Left lung (tissue), 4 donors: ENCODE measurements at regions not wholly inside any gene's neighbourhood (a gene's known extent, or its start where the extent isn't known, plus 50 kb on each side); places are given as distances from the start of the nearest gene placed in this dataset.

ENCODE experiments used
- ATAC-seq: fragments of 200-7000 bp; cut with Tn5 transposase; one replicate; pipeline ENCODE4 v1.9.1; 2020; ENCODE audit warnings: moderate library complexity
- DNase-seq, 4 donors: peaks; one replicate each; pipeline ENCODE4 v3.0.0-alpha.2; 2013 to 2020
- H3K27ac ChIP-seq, 2 donors: fragments of 200-600 bp; sonication (generic) in 1 of 2; one replicate each; pipeline versions ENCODE4 v1.5.0 to v1.8.0; 2020 to 2021
- H3K27me3 ChIP-seq, 2 donors: fragments of 200-600 bp; sonication (generic) in 1 of 2; one replicate each; pipeline versions ENCODE4 v1.5.0 to v1.8.0; 2020 to 2021
- H3K36me3 ChIP-seq, 2 donors: fragments of 200-600 bp; sonication (generic) in 1 of 2; one replicate each; pipeline versions ENCODE4 v1.5.0 to v1.8.0; 2020 to 2021
- H3K4me1 ChIP-seq, 2 donors: fragments of 200-600 bp; one replicate each; pipeline ENCODE4 v1.8.0; 2021
- H3K4me3 ChIP-seq, 2 donors: fragments of 200-600 bp; sonication (generic) in 1 of 2; one replicate each; pipeline versions ENCODE4 v1.5.0 to v1.8.0; 2020 to 2021; ENCODE audit warnings: mild to moderate bottlenecking in 1 of 2
- H3K9me3 ChIP-seq, 2 donors: fragments of 200-600 bp; sonication (generic) in 1 of 2; one replicate each; pipeline versions ENCODE4 v1.5.0 to v1.8.0; 2020 to 2021
- intact Hi-C, 2 donors: fragments of 100-400 bp; cut with DNase I; formaldehyde crosslinking; loops; one replicate each; pipeline versions ENCODE4 v1.11.2 to v1.14.2; 2022
- TF ChIP-seq, protein P1 (sequence below), 2 donors: fragments of 200-600 bp; sonication (generic) in 1 of 2; IDR thresholded peaks; one replicate each; pipeline versions ENCODE4 v1.5.0 to v1.8.0; 2021; ENCODE audit warnings: antibody characterized with exemption in 2 of 2
- donor health status: DM: no; HTN: yes; CAD: no.
- donor health status: DM: no; HTN: no; CAD: no.

DNA sequence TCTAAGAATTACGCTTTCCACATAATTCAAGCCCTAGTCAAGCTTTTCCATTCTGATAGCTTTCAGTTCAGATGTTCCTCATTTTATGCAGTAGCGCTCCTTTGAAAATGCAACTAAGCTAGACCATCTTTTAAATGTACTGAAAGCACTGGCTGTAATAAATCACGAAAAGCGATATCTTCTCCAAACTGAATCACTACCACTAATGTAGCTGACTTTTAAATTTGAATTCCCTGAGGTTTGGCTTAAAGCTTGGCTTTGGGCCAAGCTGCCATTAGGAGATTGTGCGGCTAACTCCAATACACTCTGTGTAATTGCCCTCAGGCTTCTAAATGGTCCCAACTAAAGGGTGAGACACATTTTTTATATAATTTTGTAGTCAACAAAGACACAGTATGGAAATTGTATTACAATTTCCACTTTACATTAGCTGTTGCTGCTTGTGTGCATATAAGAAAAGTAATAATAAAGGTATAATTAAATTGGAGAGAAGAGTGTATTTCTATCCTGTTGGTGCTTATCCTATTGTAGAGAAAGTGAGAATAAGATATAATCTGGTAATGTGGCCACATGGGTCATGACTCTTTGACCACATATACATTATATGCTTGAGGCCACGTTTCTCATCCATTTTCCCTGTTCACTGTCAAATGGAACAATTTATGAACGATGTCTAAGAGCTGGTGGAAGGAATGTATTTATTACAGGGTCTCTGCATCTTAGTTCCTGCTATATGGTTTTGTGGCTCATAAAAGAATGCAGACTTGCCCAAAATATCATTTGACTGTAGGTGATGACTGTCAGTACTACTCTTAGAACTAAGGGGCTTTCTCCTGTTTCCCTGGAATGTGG lies 118.7 kb upstream of the TAF11L2 start:
- intact Hi-C loops = no loop called here

DNA sequence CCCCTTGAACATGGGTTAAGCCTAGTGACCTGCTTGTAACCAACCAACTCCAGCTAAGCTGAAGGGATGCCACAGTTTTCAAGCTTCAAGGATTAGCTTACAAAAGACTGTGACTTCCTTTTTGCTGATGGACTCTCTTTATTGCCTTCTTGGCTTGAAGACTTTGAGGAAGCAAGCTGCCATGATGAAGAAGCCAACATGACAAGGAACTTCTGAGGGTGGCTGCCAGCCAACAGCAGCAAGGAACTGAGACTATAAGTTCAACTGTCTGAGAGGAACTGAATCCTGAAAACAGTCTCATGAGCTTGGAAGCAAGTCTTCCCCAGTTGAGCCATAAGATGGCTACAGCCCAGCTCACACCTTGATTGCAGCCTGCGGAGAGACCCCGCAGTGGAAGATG lies 116.1 kb upstream of the TAF11L2 start:
- Histone ChIP-seq H3K27me3 (no peaks in the 10 kb centered on the region), H3K4me1 (peaks cover 0 to 5% of the 10 kb centered on the region in 2 donors), H3K4me3 (no peak overlapping the region), H3K9me3 (no peaks in the 10 kb centered on the region), H3K36me3 (no peaks in the 10 kb centered on the region), H3K27ac (peak overlapping the region in 1 of 2 donors; percentile 16)
- intact Hi-C loops = no loop called here
- DNase-seq (peak in 1 of 4 donors; percentile 79), ATAC-seq (peak; percentile 73)
- TF ChIP-seq, protein P1, sequence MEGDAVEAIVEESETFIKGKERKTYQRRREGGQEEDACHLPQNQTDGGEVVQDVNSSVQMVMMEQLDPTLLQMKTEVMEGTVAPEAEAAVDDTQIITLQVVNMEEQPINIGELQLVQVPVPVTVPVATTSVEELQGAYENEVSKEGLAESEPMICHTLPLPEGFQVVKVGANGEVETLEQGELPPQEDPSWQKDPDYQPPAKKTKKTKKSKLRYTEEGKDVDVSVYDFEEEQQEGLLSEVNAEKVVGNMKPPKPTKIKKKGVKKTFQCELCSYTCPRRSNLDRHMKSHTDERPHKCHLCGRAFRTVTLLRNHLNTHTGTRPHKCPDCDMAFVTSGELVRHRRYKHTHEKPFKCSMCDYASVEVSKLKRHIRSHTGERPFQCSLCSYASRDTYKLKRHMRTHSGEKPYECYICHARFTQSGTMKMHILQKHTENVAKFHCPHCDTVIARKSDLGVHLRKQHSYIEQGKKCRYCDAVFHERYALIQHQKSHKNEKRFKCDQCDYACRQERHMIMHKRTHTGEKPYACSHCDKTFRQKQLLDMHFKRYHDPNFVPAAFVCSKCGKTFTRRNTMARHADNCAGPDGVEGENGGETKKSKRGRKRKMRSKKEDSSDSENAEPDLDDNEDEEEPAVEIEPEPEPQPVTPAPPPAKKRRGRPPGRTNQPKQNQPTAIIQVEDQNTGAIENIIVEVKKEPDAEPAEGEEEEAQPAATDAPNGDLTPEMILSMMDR (IDR thresholded peaks at IDR 0.05) = no peak

More for the DNA sequence above, 118.7 kb upstream of the TAF11L2 start:
- DNase-seq (no peak), ATAC-seq (no peak)
- Histone ChIP-seq H3K4me3 (no peak overlapping the region), H3K27me3 (no peaks in the 10 kb centered on the region), H3K36me3 (no peaks in the 10 kb centered on the region), H3K9me3 (no peaks in the 10 kb centered on the region), H3K4me1 (peaks cover 0 to 5% of the 10 kb centered on the region in 2 donors), H3K27ac (no peak overlapping the region)
- TF ChIP-seq, protein P1 (IDR thresholded peaks at IDR 0.05) = no peak

DNA sequence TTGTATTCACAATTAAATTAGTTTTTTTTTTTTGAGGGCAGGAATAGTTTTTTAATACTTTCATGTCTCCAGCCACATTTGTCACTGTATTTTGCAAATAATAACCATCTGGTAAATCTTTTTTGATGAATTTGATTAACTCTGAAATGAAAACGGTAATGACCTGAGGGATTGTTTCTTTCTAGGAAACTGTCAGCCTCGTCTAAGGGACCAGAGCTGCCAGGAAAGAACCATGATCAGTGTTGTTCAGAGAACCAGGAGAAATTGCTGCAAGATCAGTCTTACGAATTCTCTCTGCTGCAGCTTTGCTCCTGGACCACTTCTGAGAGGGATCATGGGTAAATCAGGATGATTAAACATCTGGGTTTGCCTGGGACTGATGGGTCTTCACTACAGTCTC lies 114.5 kb upstream of the TAF11L2 start:
- ATAC-seq (no peak), DNase-seq (no peak)
- Histone ChIP-seq H3K27ac (no peak overlapping the region), H3K4me3 (no peak overlapping the region), H3K9me3 (no peaks in the 10 kb centered on the region), H3K27me3 (no peaks in the 10 kb centered on the region), H3K4me1 (peaks cover 0 to 5% of the 10 kb centered on the region in 2 donors), H3K36me3 (no peaks in the 10 kb centered on the region)
- intact Hi-C loops = no loop called here
- TF ChIP-seq, protein P1 (IDR thresholded peaks at IDR 0.05) = no peak

DNA sequence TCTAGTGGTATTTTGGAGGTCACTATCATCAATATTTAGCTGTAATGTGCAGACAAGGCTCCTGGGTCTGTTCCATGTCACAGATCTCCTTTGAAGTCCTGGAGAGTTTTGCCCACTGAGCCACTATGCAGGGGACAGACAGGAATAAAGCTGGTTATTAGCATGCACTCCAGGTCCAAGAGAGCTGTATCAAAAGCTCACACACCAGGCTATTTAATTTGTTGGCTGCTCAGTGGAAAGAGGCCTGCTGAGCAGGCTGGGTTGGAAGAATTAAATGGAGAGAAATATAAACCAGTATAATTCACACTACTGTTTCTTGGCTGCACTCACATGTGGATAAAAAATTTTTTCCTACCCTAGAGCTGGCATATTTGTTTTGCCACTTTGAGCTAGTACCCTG lies 113.8 kb upstream of the TAF11L2 start:
- DNase-seq (no peak), ATAC-seq (no peak)
- no peak overlapping the region for H3K27ac ChIP-seq
- H3K4me1 ChIP-seq = peaks cover 0 to 5% of the 10 kb centered on the region in 2 donors
- no peaks in the 10 kb centered on the region for H3K36me3 ChIP-seq
- TF ChIP-seq, protein P1 (IDR thresholded peaks at IDR 0.05) = no peak
- intact Hi-C loops = no loop called here
- H3K9me3 ChIP-seq = no peaks in the 10 kb centered on the region
- no peak overlapping the region for H3K4me3 ChIP-seq
- no peaks in the 10 kb centered on the region for H3K27me3 ChIP-seq

DNA sequence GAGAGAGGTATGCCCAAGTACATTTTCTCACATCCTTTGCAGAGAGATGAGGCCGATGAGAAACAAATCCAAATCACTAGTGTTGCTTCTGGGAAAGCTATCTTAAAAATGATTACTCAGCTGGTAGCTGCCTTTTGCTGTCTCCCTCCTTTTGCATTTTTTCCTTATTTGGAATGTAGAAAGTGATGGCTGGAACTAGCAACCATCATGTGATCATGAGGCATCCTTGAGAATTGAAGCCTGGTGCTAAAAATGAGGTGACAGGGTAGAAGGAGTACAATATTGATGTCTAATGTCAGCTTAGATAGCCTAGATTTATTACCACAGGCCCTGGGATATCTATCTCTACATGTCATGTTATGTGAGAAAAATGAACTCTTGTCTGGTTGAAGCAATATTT lies 109.3 kb upstream of the TAF11L2 start:
- TF ChIP-seq, protein P1 (IDR thresholded peaks at IDR 0.05) = no peak
- intact Hi-C loops = no loop called here
- no peak for ATAC-seq
- Histone ChIP-seq H3K9me3 (no peaks in the 10 kb centered on the region), H3K4me1 (no peaks in the 10 kb centered on the region), H3K27ac (no peak overlapping the region), H3K4me3 (no peak overlapping the region), H3K36me3 (no peaks in the 10 kb centered on the region), H3K27me3 (no peaks in the 10 kb centered on the region)
- DNase-seq = no peak
